H7 (cell line): ENCODE measurements at regions not wholly inside any gene's neighbourhood (a gene's known extent, or its start where the extent isn't known, plus 50 kb on each side); places are given as distances from the start of the nearest gene placed in this dataset.

Source experiments
- DNase-seq: peaks from one replicate; pipeline ENCODE4 v3.0.0; 2012
- H3K27me3 ChIP-seq: 2 replicates; pipeline ENCODE4 v1.6.0; 2011; ENCODE audit warnings: mild to moderate bottlenecking, low read length; ENCODE audit not compliant: control insufficient read depth, insufficient read depth
- H3K36me3 ChIP-seq: replicated peaks from 2 replicates; pipeline ENCODE4 v1.5.1; 2011; ENCODE audit warnings: low read length; ENCODE audit not compliant: control insufficient read depth, insufficient read depth
- H3K4me3 ChIP-seq: 2 replicates; pipeline ENCODE4 v1.5.1; 2011; ENCODE audit warnings: low read depth, mild to moderate bottlenecking, control low read depth, low read length, moderate library complexity; ENCODE audit not compliant: insufficient read depth

DNA sequence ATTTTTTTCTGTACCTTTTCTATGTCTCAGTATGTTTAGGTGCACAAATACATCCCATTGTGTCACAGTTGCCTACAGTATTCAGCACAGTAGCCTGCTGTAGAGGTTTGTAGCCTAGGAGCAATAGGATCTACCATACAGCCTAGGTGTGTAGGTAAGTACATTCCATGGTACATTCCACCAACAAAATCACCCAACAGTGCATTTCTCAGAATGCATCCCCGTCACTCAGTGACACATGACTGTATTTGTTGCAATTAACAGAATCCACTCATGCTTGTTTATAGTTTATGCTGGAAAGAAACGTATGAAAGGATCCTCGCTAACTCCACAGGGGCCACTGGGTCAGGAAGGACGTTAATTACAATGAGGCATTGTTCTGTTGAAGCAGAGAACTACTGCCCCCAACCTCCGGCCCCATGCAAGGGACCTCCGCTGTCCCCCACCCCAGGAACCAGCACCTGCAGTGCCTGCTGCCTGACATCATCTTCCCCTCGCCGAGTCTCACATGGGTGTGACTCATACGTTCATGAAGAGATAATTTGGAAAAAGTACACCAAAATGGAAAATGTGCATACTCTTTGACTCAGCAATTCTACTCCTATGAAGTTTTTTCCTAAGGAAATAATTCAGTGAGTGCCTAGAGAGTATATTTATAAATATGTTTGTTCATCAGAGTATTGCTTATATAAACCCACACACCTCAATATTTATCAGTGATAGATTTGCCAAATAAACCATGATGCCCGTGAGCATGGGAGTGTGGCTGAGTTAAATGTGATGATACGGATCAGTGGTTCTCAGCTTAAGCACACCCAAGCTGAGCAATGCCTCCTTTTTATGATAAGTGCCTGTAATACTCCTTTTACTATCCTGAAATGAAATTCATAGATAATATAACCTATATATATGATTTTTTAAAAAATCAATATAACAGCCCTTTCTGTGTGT, 156.4 kb upstream of the ECI2 start:
- peak; percentile 57 for DNase-seq
- Histone ChIP-seq H3K27me3 (no peaks in the 10 kb centered on the region; the same call in 1 of the 2 replicates), H3K36me3 (no peaks in the 10 kb centered on the region), H3K4me3 (no peak overlapping the region)

DNA sequence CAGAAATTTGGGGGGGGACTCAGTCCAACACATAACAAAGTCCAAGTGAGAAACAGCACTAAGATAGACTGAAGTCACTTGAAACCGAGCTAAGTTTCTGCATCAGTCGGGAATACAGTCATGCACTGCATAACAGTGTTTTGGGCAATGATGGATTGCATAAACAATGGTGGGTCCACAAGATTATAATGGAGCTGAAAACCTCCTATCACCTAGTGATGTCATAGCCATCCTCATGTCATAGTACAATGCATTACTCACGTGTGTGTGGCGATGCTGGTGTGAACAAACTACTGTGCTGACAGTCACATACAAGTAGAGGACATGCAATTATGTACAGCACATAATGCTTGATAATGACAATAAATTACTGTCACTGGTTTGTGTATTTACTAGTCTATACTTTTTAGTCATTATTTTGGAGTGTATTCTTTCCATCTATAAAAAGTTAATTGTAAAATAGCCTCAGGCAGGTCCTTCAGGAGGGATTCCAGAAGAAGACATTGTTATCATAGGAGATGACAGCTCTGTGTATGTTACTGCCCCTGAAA, 154.5 kb upstream of the ECI2 start:
- H3K36me3 ChIP-seq = no peaks in the 10 kb centered on the region
- H3K27me3 ChIP-seq = no peaks in the 10 kb centered on the region; the same call in 1 of the 2 replicates
- no peak for DNase-seq
- H3K4me3 ChIP-seq = no peak overlapping the region

DNA sequence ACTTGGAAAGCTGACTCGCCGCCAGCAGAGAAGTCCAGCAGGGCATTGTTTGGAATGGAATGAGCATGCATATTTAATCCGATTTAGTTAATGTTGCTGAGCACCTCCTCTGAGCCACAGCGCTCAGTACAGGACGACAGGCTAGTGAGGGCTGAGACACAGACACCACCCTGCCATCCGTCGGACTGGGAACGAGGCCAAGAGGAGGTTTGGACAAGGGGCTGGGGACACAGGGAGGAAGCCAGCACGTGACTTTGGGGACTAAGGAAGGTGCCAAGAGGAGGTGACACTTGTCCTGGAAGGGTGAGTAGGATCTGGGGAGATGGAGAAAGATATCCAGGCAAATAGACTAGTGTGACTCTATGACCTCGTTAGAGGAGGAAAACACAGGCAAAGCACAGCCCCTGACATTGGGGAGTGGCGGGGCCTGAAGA, 152.5 kb upstream of the ECI2 start:
- peaks cover 4% of the 10 kb centered on the region for H3K27me3 ChIP-seq
- peak; percentile 38 for DNase-seq
- H3K36me3 ChIP-seq = no peaks in the 10 kb centered on the region
- no peak overlapping the region for H3K4me3 ChIP-seq

DNA sequence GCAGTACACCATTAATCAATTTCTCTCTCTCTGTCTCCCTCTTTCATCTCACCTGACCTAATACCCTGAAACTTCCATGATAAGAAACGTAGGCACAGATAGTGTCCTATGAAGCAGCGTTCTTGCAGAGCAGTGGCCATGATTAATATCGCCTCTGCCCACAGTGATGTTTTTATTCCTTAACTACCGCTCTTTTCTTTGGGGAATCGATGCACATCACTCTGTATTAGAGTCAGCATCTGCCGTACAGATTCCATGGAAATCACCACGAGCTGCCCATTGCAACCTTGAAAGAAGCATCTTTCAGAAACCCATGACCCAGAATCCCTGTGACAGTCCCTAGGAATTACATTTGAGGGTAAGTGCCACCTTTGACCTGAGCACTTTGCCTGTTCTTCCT, 152.0 kb upstream of the ECI2 start:
- Histone ChIP-seq H3K27me3 (peaks cover 7% of the 10 kb centered on the region), H3K4me3 (no peak overlapping the region), H3K36me3 (no peaks in the 10 kb centered on the region)
- DNase-seq = no peak

DNA sequence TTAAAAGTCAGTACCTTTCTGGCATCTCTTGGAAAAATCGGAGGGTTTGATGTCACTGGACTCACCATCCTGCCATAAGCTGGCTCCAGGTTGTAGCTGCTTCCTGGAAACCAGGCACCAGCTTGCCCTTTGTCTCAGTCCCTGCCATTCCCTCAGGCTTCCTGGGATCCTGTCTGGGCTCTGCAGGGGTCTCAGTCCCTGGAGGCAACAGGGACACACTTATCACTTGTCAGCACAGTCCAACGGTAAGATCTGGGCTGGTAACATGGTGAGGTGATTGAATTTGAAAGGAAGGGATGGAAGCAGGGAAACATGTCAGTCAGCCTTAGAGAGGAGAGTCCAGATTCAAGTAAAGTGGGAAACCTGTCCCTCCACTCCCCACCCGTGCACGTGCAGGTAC, 147.6 kb upstream of the ECI2 start:
- no peak for DNase-seq
- H3K27me3 ChIP-seq = peaks cover 19% of the 10 kb centered on the region
- H3K4me3 ChIP-seq = no peak overlapping the region
- H3K36me3 ChIP-seq = no peaks in the 10 kb centered on the region

DNA sequence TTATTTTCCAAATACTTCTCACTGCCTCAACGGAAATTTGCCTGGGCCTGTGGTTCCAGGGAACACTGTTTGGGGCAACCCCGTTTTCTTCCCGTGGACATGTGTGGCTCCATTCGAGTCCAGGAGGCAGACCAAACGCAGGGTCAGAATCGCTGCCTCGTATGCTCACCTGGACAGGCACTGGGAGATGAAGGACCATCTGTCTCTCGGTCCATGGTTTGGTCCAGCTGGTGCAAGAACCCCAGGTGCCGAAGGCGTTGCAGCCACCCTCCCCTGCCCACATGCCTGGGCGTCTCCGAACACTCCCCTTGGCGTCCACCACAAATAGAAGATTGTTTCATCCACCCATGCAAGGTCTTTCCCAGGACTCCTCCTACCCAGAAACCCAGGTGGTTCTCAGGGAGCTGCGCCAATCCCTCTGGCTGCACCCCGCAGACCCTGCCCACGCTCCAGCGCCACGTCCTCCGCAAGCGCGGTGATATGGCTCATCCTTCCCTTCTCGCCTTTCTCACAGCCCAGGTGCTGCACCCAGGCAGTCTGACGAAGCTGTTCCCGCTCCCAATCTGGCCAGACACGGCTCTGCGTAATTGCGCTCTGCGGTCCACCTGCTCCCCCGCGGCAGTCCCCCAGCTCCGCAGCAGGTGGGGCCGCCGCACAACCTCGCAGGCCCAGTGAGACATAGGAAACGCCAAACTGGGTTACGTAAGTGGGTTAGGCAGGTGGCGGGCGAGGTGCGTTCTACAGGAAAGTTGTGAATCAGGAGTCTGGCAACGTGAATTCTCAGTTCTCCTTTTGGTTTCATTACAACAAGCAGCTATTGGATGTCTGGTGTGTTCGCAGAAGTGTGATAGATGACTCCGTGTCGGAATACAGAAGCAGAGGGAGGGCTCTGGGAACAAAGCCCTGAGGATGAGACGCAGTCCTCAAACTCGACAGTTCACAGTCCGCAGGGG, 146.2 kb upstream of the ECI2 start:
- Histone ChIP-seq H3K36me3 (no peaks in the 10 kb centered on the region), H3K4me3 (peak overlapping the region; percentile 17; the same call in 1 of the 2 replicates), H3K27me3 (peaks cover 19% of the 10 kb centered on the region)
- DNase-seq = peak; percentile 82

DNA sequence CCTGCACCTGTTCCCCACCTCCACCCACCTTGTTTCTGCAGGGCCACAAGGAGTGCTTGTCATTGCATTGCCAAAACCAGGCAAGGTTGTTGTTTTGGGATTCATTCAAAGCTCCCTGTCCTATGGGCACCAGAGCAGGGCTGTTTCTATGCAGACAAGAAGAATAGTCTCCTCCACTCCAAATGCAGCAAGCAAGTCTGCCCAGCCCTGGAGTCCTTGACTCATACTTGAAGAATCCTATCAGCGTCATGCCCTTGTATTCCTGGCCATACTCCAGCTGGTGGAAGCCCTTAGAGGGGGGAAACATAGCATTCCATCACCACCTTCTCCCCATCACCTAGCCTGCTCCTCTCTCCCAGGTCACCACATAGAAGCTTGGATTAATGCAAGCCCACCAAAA, 145.3 kb upstream of the ECI2 start:
- no peak for DNase-seq
- no peak overlapping the region for H3K4me3 ChIP-seq

DNA sequence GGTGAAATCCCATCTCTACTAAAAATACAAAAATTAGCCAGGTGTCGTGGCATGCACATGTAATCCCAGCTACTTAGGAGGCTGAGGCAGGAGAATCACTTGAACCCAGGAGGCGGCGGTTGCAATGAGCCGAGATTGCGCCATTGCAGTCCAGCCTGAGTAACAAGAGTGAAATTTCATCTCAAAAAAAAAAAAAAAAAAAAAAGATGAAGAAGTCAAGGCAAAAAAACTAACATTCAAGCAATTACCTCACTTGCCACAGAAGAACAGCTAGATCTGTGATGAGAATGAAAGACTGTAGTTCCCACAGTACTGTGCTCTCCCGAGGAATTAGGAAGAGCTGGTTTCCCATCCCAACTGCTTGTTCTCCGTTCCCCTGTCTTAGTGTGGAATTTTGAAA, 144.7 kb upstream of the ECI2 start:
- DNase-seq = no peak
- Histone ChIP-seq H3K36me3 (no peaks in the 10 kb centered on the region), H3K27me3 (peaks cover 19% of the 10 kb centered on the region), H3K4me3 (no peak overlapping the region)

More for the DNA sequence above, 145.3 kb upstream of the ECI2 start:
- no peaks in the 10 kb centered on the region for H3K36me3 ChIP-seq
- peaks cover 19% of the 10 kb centered on the region for H3K27me3 ChIP-seq

DNA sequence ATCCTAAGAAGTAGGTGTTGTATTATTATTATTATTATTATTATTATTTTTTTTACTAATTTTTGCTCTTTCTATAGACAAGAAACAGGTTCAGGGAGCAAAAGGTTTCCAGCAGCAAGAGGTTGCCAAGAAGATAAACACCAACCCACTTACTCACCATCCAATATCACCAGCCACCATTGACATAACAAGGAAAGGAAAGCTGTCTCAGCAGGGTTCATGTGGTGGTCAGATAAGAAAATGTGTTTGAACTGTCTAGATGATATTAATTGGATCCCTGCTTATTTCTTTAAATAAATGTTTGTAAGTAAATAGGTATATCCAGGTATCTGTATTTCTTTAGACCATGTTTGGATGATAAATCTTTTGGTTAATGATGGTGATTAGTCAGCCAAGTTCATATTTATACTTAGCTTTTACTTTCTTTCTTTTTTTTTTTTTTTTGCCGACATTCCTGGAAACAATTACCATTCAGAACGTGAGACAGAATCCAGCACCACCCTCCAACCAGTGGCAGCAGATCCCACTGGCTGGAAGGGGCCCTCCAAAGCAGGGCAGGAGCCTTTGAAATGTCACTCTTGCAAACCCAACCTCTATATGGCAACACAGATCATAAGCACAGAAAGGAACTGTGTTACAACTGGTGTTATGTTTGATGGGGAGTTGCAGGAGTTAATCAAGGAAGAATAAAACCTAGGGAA, 139.2 kb upstream of the ECI2 start:
- no peak overlapping the region for H3K4me3 ChIP-seq
- H3K27me3 ChIP-seq = no peaks in the 10 kb centered on the region
- no peaks in the 10 kb centered on the region for H3K36me3 ChIP-seq
- DNase-seq = no peak

DNA sequence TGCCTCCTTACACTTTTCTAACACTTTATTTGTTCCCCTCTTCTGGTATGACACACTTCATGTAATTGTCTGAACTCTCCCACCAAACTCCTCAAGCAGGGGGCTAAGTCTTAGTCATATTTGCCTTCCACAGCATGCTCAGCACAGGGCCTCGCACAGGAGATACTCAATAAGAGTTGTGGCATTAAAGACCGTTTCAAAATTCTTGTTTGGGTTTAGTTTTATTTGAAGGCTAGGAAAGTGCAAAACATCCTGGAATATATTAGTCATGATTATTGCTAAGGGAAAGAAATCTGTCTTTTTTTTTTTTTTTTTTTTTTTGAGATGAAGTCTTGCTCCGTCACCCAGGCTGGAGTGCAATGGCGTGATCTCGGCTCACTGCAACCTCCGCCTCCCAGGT, 137.6 kb upstream of the ECI2 start:
- Histone ChIP-seq H3K27me3 (no peaks in the 10 kb centered on the region), H3K36me3 (no peaks in the 10 kb centered on the region), H3K4me3 (no peak overlapping the region)
- DNase-seq = no peak

DNA sequence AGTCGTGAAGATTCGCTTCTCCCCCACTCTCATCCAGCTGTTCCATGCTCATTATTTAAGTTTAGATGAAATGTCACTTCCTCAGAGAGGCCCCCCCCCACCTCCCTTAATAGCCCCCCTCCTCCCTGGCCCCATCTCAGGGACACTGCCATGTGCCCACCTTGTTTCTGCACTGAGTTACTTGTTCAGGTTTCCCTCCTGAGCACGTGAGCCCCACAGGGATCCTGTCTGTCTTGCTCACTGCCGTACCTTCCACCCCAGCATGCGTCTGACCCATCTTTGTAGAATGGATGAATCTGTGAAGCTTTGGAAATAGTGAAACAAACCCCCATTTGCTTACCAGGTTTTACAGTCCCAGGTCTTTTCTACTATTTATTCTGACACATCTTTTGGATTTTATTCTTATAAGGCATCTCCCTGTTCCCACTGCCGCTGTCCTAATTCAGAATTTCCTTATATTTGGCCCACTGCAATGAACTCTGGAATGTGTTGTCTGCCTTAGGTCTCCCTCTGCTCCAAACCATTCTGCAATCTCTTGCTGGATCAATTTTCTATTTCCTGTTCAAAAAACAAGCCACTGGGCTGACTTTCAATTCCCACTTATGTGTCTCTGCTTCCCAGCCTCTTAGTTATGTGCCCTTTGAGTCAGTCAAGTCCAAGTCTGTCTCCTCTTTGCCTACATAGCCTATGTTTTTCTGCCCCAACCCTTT, 136.5 kb upstream of the ECI2 start:
- no peaks in the 10 kb centered on the region for H3K36me3 ChIP-seq
- H3K27me3 ChIP-seq = no peaks in the 10 kb centered on the region
- no peak overlapping the region for H3K4me3 ChIP-seq
- no peak for DNase-seq

DNA sequence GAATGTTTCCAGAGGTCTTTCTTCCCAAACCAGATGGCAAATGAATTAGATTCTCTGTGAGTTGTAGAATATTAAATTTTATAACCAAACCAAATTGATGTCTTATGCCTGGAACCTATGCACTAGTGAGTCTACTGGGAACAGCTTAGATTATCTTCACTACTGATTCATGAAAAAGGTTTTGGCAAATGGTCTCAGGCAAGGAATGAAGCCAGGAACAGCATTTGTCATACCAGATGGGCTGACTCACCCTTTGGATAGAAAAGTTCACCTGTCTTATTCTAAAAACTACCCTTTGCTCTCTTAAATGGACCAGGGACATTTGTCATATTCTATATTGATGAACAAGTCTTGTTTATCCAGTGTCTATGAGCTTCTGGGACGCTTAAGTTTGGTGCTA, 135.4 kb upstream of the ECI2 start:
- no peak for DNase-seq
- H3K4me3 ChIP-seq = no peak overlapping the region
- no peaks in the 10 kb centered on the region for H3K27me3 ChIP-seq
- H3K36me3 ChIP-seq = no peaks in the 10 kb centered on the region

DNA sequence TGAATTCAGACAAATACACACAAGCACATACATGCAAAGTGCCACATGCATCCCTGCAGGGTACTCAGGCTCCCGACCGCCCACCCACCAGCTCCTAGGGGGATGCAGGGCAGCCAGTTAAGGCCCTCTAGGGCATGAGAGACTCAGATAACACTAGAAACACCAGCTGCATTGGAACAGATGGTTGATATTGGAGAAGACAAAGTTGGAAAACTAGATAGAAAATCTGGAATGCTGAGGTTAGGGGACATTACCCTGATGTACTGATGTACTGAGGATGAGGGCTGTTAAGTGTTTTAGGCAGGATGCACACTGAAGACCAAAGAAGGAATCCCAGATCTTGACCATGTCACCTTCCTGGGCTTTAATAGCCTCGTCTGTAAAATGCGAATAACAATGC, 134.6 kb upstream of the ECI2 start:
- Histone ChIP-seq H3K4me3 (no peak overlapping the region), H3K27me3 (no peaks in the 10 kb centered on the region), H3K36me3 (no peaks in the 10 kb centered on the region)
- DNase-seq = no peak
